ENCODE measurements at regions not wholly inside any gene's neighbourhood (a gene's known extent, or its start where the extent isn't known, plus 50 kb on each side); places are given as distances from the start of the nearest gene placed in this dataset.

DNA sequence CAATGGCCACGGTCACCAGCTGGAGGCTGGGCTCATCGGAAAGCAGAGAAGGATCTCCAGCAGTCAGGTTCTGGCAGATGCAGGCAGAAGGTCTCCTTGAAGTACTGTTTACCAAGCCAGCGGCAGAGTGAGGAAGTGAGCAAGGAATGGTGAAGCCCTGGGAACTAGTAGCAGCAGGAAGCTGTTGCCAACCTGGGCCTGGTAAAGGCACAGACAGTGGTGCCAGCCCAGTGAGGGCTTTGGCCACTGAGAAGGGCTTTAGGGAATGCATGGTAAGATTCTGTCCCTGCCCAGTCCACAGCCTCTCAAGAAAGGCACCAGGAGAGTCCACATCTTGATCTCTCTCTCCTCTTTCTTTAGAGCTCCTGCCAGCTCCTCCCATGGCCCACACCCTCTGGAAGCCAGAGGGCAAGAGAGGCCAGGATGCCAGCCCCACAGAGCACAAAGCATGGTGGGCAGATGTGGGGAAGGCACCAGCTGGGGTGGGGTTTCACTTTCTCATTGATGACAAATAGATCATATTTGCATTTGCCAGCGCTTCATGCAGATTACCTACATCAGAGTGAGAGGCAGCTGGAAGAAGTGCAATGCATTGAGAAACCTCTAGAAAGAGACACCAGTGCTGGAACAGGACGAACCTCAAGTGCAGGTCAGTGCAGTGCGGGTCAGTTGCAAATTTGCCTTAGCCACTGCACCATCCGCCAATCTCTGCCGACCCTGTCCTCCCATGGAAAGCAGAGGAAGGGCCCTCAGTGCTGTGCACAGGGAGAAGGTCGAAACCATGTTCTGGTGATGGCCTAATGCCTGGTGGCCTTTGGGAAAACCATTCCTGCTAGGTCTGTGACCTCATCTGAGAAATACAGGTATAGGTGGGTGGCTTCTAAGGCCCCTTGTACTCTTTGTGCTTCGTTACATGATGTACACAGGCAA, 667.8 kb upstream of the MKI67 start:
- H3K27ac Mint-ChIP-seq: no peak overlapping the region
- TF ChIP-seq, protein P1, sequence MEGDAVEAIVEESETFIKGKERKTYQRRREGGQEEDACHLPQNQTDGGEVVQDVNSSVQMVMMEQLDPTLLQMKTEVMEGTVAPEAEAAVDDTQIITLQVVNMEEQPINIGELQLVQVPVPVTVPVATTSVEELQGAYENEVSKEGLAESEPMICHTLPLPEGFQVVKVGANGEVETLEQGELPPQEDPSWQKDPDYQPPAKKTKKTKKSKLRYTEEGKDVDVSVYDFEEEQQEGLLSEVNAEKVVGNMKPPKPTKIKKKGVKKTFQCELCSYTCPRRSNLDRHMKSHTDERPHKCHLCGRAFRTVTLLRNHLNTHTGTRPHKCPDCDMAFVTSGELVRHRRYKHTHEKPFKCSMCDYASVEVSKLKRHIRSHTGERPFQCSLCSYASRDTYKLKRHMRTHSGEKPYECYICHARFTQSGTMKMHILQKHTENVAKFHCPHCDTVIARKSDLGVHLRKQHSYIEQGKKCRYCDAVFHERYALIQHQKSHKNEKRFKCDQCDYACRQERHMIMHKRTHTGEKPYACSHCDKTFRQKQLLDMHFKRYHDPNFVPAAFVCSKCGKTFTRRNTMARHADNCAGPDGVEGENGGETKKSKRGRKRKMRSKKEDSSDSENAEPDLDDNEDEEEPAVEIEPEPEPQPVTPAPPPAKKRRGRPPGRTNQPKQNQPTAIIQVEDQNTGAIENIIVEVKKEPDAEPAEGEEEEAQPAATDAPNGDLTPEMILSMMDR (IDR thresholded peaks at IDR 0.05): no peak
- DNase-seq: no peak
- H3K36me3 Mint-ChIP-seq (ENCODE audit: low read depth): no peaks in the 10 kb centered on the region
- peaks cover 5% of the 10 kb centered on the region for H3K27me3 Mint-ChIP-seq (ENCODE audit: low read depth, poor library complexity)
- no peak overlapping the region for H3K4me3 Mint-ChIP-seq
- H3K4me1 Mint-ChIP-seq: no peaks in the 10 kb centered on the region
- H3K9me3 Mint-ChIP-seq: no peaks in the 10 kb centered on the region

DNA sequence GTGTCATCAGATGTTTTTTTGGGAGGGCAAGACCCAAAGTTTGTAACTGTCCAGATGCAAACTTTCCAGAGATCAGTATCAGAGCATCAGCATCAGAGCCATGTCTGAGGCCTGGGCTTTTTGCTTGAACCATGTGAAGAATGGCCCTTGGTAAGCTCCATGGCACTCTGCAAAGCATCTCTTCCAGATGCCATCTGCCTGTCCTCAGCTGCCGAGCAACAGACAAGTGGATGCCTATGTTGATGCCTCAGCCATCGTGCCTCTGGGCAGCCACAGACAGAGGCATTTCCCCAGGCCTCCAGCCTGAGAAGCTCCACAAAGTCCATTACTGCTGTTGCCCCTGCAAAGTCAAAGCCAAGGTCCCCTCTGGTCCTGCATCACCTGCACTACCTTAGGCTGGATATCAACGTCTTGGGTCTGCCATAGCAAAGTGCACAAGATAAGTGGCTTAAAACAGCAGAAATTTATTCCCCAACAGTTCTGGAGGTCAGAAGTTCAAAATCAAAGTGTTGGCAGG, 670.2 kb upstream of the MKI67 start:
- Mint-ChIP-seq H3K27me3 (ENCODE audit: low read depth, poor library complexity) (peaks cover 16% of the 10 kb centered on the region), H3K4me1 (no peaks in the 10 kb centered on the region), H3K4me3 (no peak overlapping the region), H3K27ac (no peak overlapping the region), H3K9me3 (no peaks in the 10 kb centered on the region), H3K36me3 (ENCODE audit: low read depth) (no peaks in the 10 kb centered on the region)
- no peak for DNase-seq
- TF ChIP-seq, protein P1 (IDR thresholded peaks at IDR 0.05): no peak

DNA sequence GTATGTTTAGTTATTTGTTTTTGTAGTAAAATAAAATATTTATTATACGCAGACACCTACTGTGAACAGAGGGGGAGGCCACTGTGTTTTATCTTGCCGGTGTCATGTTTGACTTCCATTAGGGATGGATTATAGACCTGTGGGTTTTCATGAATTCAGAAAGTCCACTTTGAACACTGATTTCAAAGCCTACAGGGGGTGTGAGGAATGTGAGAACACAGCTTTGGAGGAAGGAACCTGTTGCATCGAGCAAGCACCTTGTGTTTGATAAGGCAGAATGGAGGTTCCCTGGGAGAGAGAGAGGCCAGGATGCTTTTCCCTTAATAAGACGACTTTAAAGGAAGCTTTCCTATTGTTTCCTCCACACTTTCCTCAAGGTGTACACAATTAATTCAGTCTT, 665.0 kb upstream of the MGMT start:
- Mint-ChIP-seq H3K27me3 (ENCODE audit: low read depth, poor library complexity) (peaks cover 25% of the 10 kb centered on the region), H3K27ac (no peak overlapping the region), H3K4me3 (no peak overlapping the region), H3K4me1 (no peaks in the 10 kb centered on the region), H3K36me3 (ENCODE audit: low read depth) (no peaks in the 10 kb centered on the region), H3K9me3 (no peaks in the 10 kb centered on the region)
- DNase-seq: no peak
- TF ChIP-seq, protein P1 (IDR thresholded peaks at IDR 0.05): no peak

DNA sequence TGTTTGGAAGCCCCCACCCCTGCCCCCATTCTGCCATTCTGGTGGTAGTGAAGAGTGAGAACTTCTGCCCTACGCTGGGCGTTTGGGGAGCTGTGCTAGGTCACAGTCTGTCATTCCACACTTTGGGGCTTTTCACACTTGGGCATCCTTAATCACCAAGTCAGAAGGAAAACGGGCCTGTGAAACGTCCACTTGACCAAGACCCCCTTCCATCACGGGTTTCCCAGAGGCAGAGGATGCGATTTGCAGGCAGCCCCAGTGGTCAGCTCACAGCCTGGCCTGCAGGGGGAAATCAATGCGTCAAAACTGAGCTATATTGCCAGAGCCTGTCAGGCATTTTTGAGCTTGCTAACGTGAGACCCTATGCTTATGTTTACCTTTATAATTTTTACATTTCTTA, 663.3 kb upstream of the MGMT start:
- Mint-ChIP-seq H3K27me3 (ENCODE audit: low read depth, poor library complexity) (peaks cover 25% of the 10 kb centered on the region), H3K4me1 (no peaks in the 10 kb centered on the region), H3K9me3 (no peaks in the 10 kb centered on the region), H3K36me3 (ENCODE audit: low read depth) (no peaks in the 10 kb centered on the region), H3K4me3 (no peak overlapping the region), H3K27ac (no peak overlapping the region)
- TF ChIP-seq, protein P1 (IDR thresholded peaks at IDR 0.05): no peak
- no peak for DNase-seq

DNA sequence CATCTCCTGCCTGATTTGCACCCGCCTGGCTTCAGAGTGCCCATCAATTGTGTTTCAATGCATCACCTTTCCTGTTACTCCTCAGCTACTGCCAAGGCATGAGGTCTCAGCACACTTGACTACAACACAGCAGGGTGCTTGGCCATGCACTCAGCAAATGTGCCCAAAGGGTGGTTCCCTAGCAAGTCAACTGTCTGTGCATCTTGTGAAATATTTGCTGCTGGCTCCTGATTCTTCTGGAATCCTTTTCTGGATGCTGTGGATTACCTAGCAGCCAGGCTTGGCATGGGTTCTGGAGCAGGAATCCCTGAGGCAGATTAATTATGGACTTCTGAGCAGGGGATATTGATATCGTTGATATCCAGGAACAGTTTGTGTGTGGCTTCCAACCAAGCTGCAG, 662.6 kb upstream of the MGMT start:
- TF ChIP-seq, protein P1 (IDR thresholded peaks at IDR 0.05): no peak
- H3K9me3 Mint-ChIP-seq: no peaks in the 10 kb centered on the region
- H3K36me3 Mint-ChIP-seq (ENCODE audit: low read depth): no peaks in the 10 kb centered on the region
- H3K4me3 Mint-ChIP-seq: no peak overlapping the region
- H3K27me3 Mint-ChIP-seq (ENCODE audit: low read depth, poor library complexity): peaks cover 23% of the 10 kb centered on the region
- no peak overlapping the region for H3K27ac Mint-ChIP-seq
- no peaks in the 10 kb centered on the region for H3K4me1 Mint-ChIP-seq
- DNase-seq: no peak
